H1 (cell line): ENCODE measurements at regions not wholly inside any gene's neighbourhood (a gene's known extent, or its start where the extent isn't known, plus 50 kb on each side); places are given as distances from the start of the nearest gene placed in this dataset.

Experiments
- CTCF ChIA-PET: fragments of 300-600 bp; sonication (Branson Sonifier 250); formaldehyde crosslinking; loops from one replicate; lab custom pipeline; 2021; ENCODE audit not compliant: partially characterized antibody; lab: Charles Lee
- POLR2A ChIA-PET: fragments of 300-600 bp; sonication (Branson Sonifier 250); formaldehyde crosslinking; loops from one replicate; lab custom pipeline; 2021; ENCODE audit warnings: inconsistent platforms; ENCODE audit not compliant: partially characterized antibody; lab: Charles Lee
- DNase-seq, 2 experiments: peaks; one replicate each; pipeline versions ENCODE4 v3.0.0 to v3.0.0-alpha.2; 2010 to 2022; ENCODE audit warnings: low spot score in 2 of 2, low read depth in 1 of 2, mixed read lengths in 1 of 2
- FAIRE-seq: peaks from 2 replicates; lab custom pipeline; 2011; peaks lifted over from hg19 to GRCh38; lab: Jason Lieb, UNC
- H2AFZ ChIP-seq: 2 replicates; pipeline ENCODE4 v1.8.1; 2012; ENCODE audit warnings: low read length, inconsistent platforms
- H2AK5ac ChIP-seq: 2 replicates; pipeline ENCODE4 v1.6.1; 2013; ENCODE audit warnings: low read depth, low read length
- H2BK120ac ChIP-seq: replicated peaks from 2 replicates; pipeline ENCODE3; 2013; ENCODE audit warnings: low read depth, low read length, inconsistent platforms
- H2BK12ac ChIP-seq: 2 replicates; pipeline ENCODE4 v1.6.1; 2013; ENCODE audit warnings: low read depth, low read length
- H2BK15ac ChIP-seq: 2 replicates; pipeline ENCODE4 v1.6.1; 2013; ENCODE audit warnings: low read length
- H2BK20ac ChIP-seq: 2 replicates; pipeline ENCODE4 v1.6.1; 2013; ENCODE audit warnings: low read length
- H2BK5ac ChIP-seq: 2 replicates; pipeline ENCODE4 v1.6.1; 2013; ENCODE audit warnings: low read depth, low read length
- H3K14ac ChIP-seq: 2 replicates; pipeline ENCODE4 v1.6.1; 2013; ENCODE audit warnings: inconsistent platforms; ENCODE audit not compliant: insufficient read length
- H3K18ac ChIP-seq: 2 replicates; pipeline ENCODE4 v1.6.1; 2013; ENCODE audit warnings: low read length; ENCODE audit errors: extremely low read depth
- H3K23ac ChIP-seq: 2 replicates; pipeline ENCODE4 v1.6.1; 2013; ENCODE audit warnings: inconsistent platforms; ENCODE audit not compliant: insufficient read length
- H3K23me2 ChIP-seq: 2 replicates; pipeline ENCODE4 v1.6.1; 2013; ENCODE audit warnings: low read depth, low read length
- H3K27ac ChIP-seq: 2 replicates; pipeline ENCODE4 v1.6.1; 2011; ENCODE audit warnings: low read depth, low read length, inconsistent platforms
- H3K27me3 ChIP-seq, 4 experiments: replicated peaks in 1 of 4; 1 replicate in 1 of 4; 2 replicates in 3 of 4; pipeline versions ENCODE4 v1.6.1 to v1.8.1; 2011 to 2013; ENCODE audit warnings: low read length in 3 of 4, mild to moderate bottlenecking in 3 of 4, inconsistent platforms in 2 of 4, mixed read lengths in 2 of 4, moderate library complexity in 1 of 4; ENCODE audit not compliant: control insufficient read depth in 3 of 4, insufficient read depth in 3 of 4; ENCODE audit errors: extremely low read depth in 1 of 4
- H3K36me3 ChIP-seq, 4 experiments: 2 replicates each; pipeline versions ENCODE4 v1.6.1 to v1.8.1; 2011 to 2013; ENCODE audit warnings: mild to moderate bottlenecking in 4 of 4, low read length in 3 of 4, moderate library complexity in 2 of 4, control low read depth in 1 of 4, inconsistent platforms in 1 of 4; ENCODE audit not compliant: insufficient read depth in 4 of 4, control insufficient read depth in 2 of 4
- H3K4ac ChIP-seq: replicated peaks from 2 replicates; pipeline ENCODE3; 2013; ENCODE audit warnings: low read length, low read depth, mixed read lengths, inconsistent platforms; ENCODE audit not compliant: insufficient read length
- H3K4me1 ChIP-seq, 4 experiments: replicated peaks in 1 of 4; 1 replicate in 1 of 4; 2 replicates in 3 of 4; pipeline versions ENCODE4 v1.6.1 to v1.8.1; 2011 to 2013; ENCODE audit warnings: low read length in 3 of 4, inconsistent platforms in 2 of 4, mixed read lengths in 1 of 4; ENCODE audit not compliant: insufficient read depth in 4 of 4, control insufficient read depth in 3 of 4
- H3K4me2 ChIP-seq, 2 experiments: 2 replicates each; pipeline versions ENCODE4 v1.6.1 to v1.8.1; 2011 to 2013; ENCODE audit warnings: low read depth in 2 of 2, low read length in 2 of 2, control low read depth in 1 of 2, inconsistent platforms in 1 of 2, mild to moderate bottlenecking in 1 of 2; ENCODE audit not compliant: insufficient read depth in 1 of 2
- H3K4me3 ChIP-seq, 4 experiments: fragments of 200-600, 300-600 bp in 1 of 4; sonication (generic), shearing (Covaris generic), sonication (Bioruptor Twin) in 1 of 4; 2 replicates each; pipeline versions ENCODE4 v1.5.1 to v1.8.1; 2011 to 2016; ENCODE audit warnings: low read length in 4 of 4, low read depth in 3 of 4, control low read depth in 2 of 4, inconsistent platforms in 2 of 4, mild to moderate bottlenecking in 2 of 4, mixed read lengths in 1 of 4, moderate library complexity in 1 of 4; ENCODE audit not compliant: insufficient read depth in 2 of 4; ENCODE audit errors: extremely low read depth in 1 of 4
- H3K56ac ChIP-seq: replicated peaks from 2 replicates; pipeline ENCODE3; 2013; ENCODE audit warnings: low read depth, mild to moderate bottlenecking, mixed read lengths, low read length, inconsistent platforms; ENCODE audit not compliant: insufficient read length
- H3K79me1 ChIP-seq: 2 replicates; pipeline ENCODE4 v1.6.1; 2013; ENCODE audit warnings: low read depth, low read length, control low read depth
- H3K79me2 ChIP-seq, 2 experiments: 2 replicates each; pipeline versions ENCODE4 v1.6.1 to v1.8.1; 2012 to 2013; ENCODE audit warnings: low read length in 2 of 2, mild to moderate bottlenecking in 2 of 2, inconsistent platforms in 1 of 2; ENCODE audit not compliant: insufficient read depth in 2 of 2, control insufficient read depth in 1 of 2
- H3K9ac ChIP-seq, 4 experiments: replicated peaks in 1 of 4; 1 replicate in 1 of 4; 2 replicates in 3 of 4; pipeline versions ENCODE4 v1.6.1 to v1.8.1; 2011 to 2013; ENCODE audit warnings: low read depth in 3 of 4, low read length in 3 of 4, control low read depth in 2 of 4, mild to moderate bottlenecking in 2 of 4, moderate library complexity in 2 of 4, inconsistent platforms in 1 of 4; ENCODE audit errors: extremely low read depth in 1 of 4
- H3K9me3 ChIP-seq, 2 experiments: 2 replicates each; pipeline versions ENCODE4 v1.6.1 to v1.8.1; 2012 to 2013; ENCODE audit warnings: mild to moderate bottlenecking in 2 of 2, moderate library complexity in 2 of 2, control low read depth in 1 of 2, inconsistent platforms in 1 of 2, low read depth in 1 of 2, low read length in 1 of 2, mixed read lengths in 1 of 2; ENCODE audit not compliant: insufficient read depth in 2 of 2
- H4K20me1 ChIP-seq, 2 experiments: replicated peaks in 1 of 2; 2 replicates each; pipeline versions ENCODE3 to v1.8.1; 2011 to 2013; ENCODE audit warnings: inconsistent platforms in 2 of 2, low read length in 2 of 2, mild to moderate bottlenecking in 1 of 2; ENCODE audit not compliant: insufficient read depth in 2 of 2, control insufficient read depth in 1 of 2
- H4K5ac ChIP-seq: 2 replicates; pipeline ENCODE4 v1.6.1; 2013; ENCODE audit warnings: low read length, low read depth, mixed read lengths, inconsistent platforms; ENCODE audit not compliant: insufficient read length
- H4K8ac ChIP-seq: 2 replicates; pipeline ENCODE4 v1.8.0; 2013; ENCODE audit warnings: mild to moderate bottlenecking, moderate library complexity, low read length, inconsistent platforms; ENCODE audit not compliant: insufficient read depth; ENCODE audit errors: extremely low read depth
- H4K91ac ChIP-seq: replicated peaks from 2 replicates; pipeline ENCODE3; 2013; ENCODE audit warnings: low read length, mixed read lengths, inconsistent platforms; ENCODE audit not compliant: insufficient read length
- CBX8 ChIP-seq: fragments of 300-800, 300-1000 bp; sonication (generic); IDR thresholded peaks from 2 replicates; pipeline ENCODE4 v1.7.1; 2016; ENCODE audit warnings: low read depth, low read length, borderline replicate concordance
- WGBS, 2 experiments: shearing (Covaris generic) in 1 of 2; methylation state at CpG; one replicate each; pipeline versions ENCODE4 v1.1.6 to v1.1.7; 2013 to 2015; ENCODE audit warnings: low lambda C conversion rate in 2 of 2, mixed read lengths in 2 of 2, inconsistent platforms in 1 of 2, low coverage in 1 of 2, missing lambda C conversion rate in 1 of 2; ENCODE audit not compliant: insufficient replicate concordance in 2 of 2, insufficient coverage in 1 of 2, insufficient read length in 1 of 2; ENCODE audit errors: extremely low coverage in 1 of 2, missing lambda C conversion rate in 1 of 2; 5-methylcytosine and 5-hydroxymethylcytosine counted together

GRCh38 chr6:166852451-166852975, 103.8 kb downstream of the RNASET2 start:
- Histone ChIP-seq H4K8ac (no peak overlapping the region), H3K4me1 (no peaks in the 10 kb centered on the region), H4K91ac (no peak overlapping the region), H2AFZ (no peak overlapping the region), H4K20me1 (no peaks in the 10 kb centered on the region), H3K36me3 (no peaks in the 10 kb centered on the region), H4K5ac (no peak overlapping the region), H2BK15ac (no peak overlapping the region), H2BK5ac (no peak overlapping the region), H3K9ac (no peak overlapping the region), H2BK12ac (no peak overlapping the region), H3K79me1 (peaks cover 2% of the 10 kb centered on the region; the same call in 1 of the 2 replicates), H3K14ac (no peak overlapping the region), H3K9me3 (no peaks in the 10 kb centered on the region), H3K23me2 (no peaks in the 10 kb centered on the region), H3K27ac (no peak overlapping the region; the same call in 1 of the 2 replicates), H3K56ac (no peak overlapping the region), H3K4me2 (no peak overlapping the region), H3K18ac (no peak overlapping the region), H3K79me2 (no peaks in the 10 kb centered on the region), H3K27me3 (0 out of 7 replicates have a peak, but pooled peaks cover 0 to 1% (median 0%) of the 10 kb centered on the region in 4 experiments), H3K23ac (no peak overlapping the region), H2BK120ac (no peak overlapping the region), H2AK5ac (no peak overlapping the region), H3K4ac (no peak overlapping the region), H2BK20ac (no peak overlapping the region), H3K4me3 (no peak overlapping the region)
- ChIA-PET CTCF (interaction anchor here (0.9 to 3.3 kb wide), 6 partner anchors 9 to 78 kb away, joined by 3 to 10 read pairs (median 4); no protein-coding TSS in a partner anchor), POLR2A (interaction anchor here (0.7 kb wide), 1 partner anchor 9 kb away, joined by 3 read pairs; no protein-coding TSS in a partner anchor)
- WGBS, 2 experiments: 80% methylated on average over 8 of the region's 18 CpGs; no CpG with 5 or more reads in 1 of the 2 experiments
- no peak for DNase-seq
- FAIRE-seq: no peak
- TF ChIP-seq CBX8: no peak
